HEK293 (cell line): ENCODE measurements at regions not wholly inside any gene's neighbourhood (a gene's known extent, or its start where the extent isn't known, plus 50 kb on each side); places are given as distances from the start of the nearest gene placed in this dataset.

Experiments used
- CTCF ChIA-PET: fragments of 350-600 bp; formaldehyde crosslinking; extraction: SDS; loops from one replicate; lab custom pipeline; 2021; ENCODE audit warnings: antibody characterized with exemption; lab: Yijun Ruan, JAX
- POLR2A ChIA-PET: fragments of 300-600 bp; formaldehyde crosslinking; extraction: SDS; loops from one replicate; lab custom pipeline; 2020; ENCODE audit warnings: antibody characterized with exemption, inconsistent platforms; lab: Yijun Ruan, JAX
- H3K27ac ChIP-seq: fragments of 200-500 bp; sonication (Bioruptor generic); 2 replicates; pipeline ENCODE4 v1.5.1; 2014; ENCODE audit warnings: low read depth, low read length, control low read depth, inconsistent platforms; ENCODE audit errors: extremely low read depth
- H3K36me3 ChIP-seq, 2 experiments: fragments of 200-500 bp in 1 of 2; sonication (Bioruptor generic) in 1 of 2; 1 replicate in 1 of 2; 2 replicates in 1 of 2; pipeline ENCODE4 v1.5.1; 2014 to 2017; ENCODE audit warnings: inconsistent platforms in 2 of 2, low read length in 2 of 2; ENCODE audit not compliant: control insufficient read depth in 2 of 2, insufficient read depth in 1 of 2
- H3K4me1 ChIP-seq: fragments of 200-500 bp; sonication (Bioruptor generic); 2 replicates; pipeline ENCODE4 v1.5.1; 2014; ENCODE audit warnings: mild to moderate bottlenecking, low read length, inconsistent platforms; ENCODE audit not compliant: control insufficient read depth, insufficient read depth
- H3K4me3 ChIP-seq: 2 replicates; pipeline ENCODE4 v1.5.1; 2011; ENCODE audit warnings: low read depth, mild to moderate bottlenecking, control low read depth, low read length, moderate library complexity
- H3K9me3 ChIP-seq: fragments of 200-500 bp; sonication (Bioruptor generic); 2 replicates; pipeline ENCODE4 v1.5.1; 2014; ENCODE audit warnings: low read depth, low read length, inconsistent platforms; ENCODE audit not compliant: control insufficient read depth, insufficient read depth
- KLF9 ChIP-seq: fragments of 450-650 bp; formaldehyde crosslinking; IDR thresholded peaks from 2 replicates; pipeline ENCODE4 v1.5.1; 2016; ENCODE audit warnings: missing biosample characterization, missing genetic modification characterization, low read depth
- RBAK ChIP-seq: fragments of 450-650 bp; formaldehyde crosslinking; IDR thresholded peaks from 2 replicates; pipeline ENCODE4 v1.5.1; 2016; ENCODE audit warnings: missing biosample characterization, missing genetic modification characterization
- ZFP41 ChIP-seq: fragments of 450-650 bp; formaldehyde crosslinking; IDR thresholded peaks from 2 replicates; pipeline ENCODE4 v1.5.1; 2016; ENCODE audit warnings: missing biosample characterization, missing genetic modification characterization, borderline replicate concordance
- ZNF146 ChIP-seq: fragments of 450-650 bp; formaldehyde crosslinking; IDR thresholded peaks from 2 replicates; pipeline ENCODE4 v1.5.1; 2016; ENCODE audit warnings: missing biosample characterization, missing genetic modification characterization
- ZNF174 ChIP-seq: fragments of 450-650 bp; formaldehyde crosslinking; IDR thresholded peaks from 2 replicates; pipeline ENCODE4 v1.5.0; 2017; ENCODE audit warnings: missing biosample characterization, mild to moderate bottlenecking, missing genetic modification characterization
- ZNF48 ChIP-seq: fragments of 450-650 bp; formaldehyde crosslinking; IDR thresholded peaks from 2 replicates; pipeline ENCODE4 v1.5.1; 2016; ENCODE audit warnings: missing biosample characterization, missing genetic modification characterization
- ZNF704 ChIP-seq: fragments of 450-650 bp; formaldehyde crosslinking; IDR thresholded peaks from 2 replicates; pipeline ENCODE4 v1.5.1; 2016; ENCODE audit warnings: missing biosample characterization, missing genetic modification characterization
- ZNF707 ChIP-seq: fragments of 450-650 bp; formaldehyde crosslinking; IDR thresholded peaks from 2 replicates; pipeline ENCODE4 v1.5.1; 2016; ENCODE audit warnings: missing biosample characterization, missing genetic modification characterization
- ZNF791 ChIP-seq: fragments of 450-650 bp; formaldehyde crosslinking; IDR thresholded peaks from 2 replicates; pipeline ENCODE4 v1.5.1; 2016; ENCODE audit warnings: missing biosample characterization, missing genetic modification characterization
- TF ChIP-seq, protein P1 (sequence below): fragments of 450-650 bp; formaldehyde crosslinking; IDR thresholded peaks from 2 replicates; pipeline ENCODE4 v1.5.1; 2016; ENCODE audit warnings: missing biosample characterization, missing genetic modification characterization
- TF ChIP-seq, protein P2 (sequence below): fragments of 450-650 bp; formaldehyde crosslinking; IDR thresholded peaks from 2 replicates; pipeline ENCODE4 v1.5.1; 2017; ENCODE audit warnings: missing biosample characterization, mild to moderate bottlenecking, missing genetic modification characterization, moderate library complexity
- TF ChIP-seq, protein P3 (sequence below): fragments of 450-650 bp; formaldehyde crosslinking; IDR thresholded peaks from 2 replicates; pipeline ENCODE4 v1.5.1; 2016; ENCODE audit warnings: missing biosample characterization, missing genetic modification characterization
- TF ChIP-seq, protein P4 (sequence below): fragments of 450-650 bp; formaldehyde crosslinking; IDR thresholded peaks from 2 replicates; pipeline ENCODE4 v1.5.1; 2017; ENCODE audit warnings: missing biosample characterization, missing genetic modification characterization

GRCh38 chr11:116452461-116452860 is 320.3 kb downstream of the BUD13 start (continued):
- TF ChIP-seq, protein P1, sequence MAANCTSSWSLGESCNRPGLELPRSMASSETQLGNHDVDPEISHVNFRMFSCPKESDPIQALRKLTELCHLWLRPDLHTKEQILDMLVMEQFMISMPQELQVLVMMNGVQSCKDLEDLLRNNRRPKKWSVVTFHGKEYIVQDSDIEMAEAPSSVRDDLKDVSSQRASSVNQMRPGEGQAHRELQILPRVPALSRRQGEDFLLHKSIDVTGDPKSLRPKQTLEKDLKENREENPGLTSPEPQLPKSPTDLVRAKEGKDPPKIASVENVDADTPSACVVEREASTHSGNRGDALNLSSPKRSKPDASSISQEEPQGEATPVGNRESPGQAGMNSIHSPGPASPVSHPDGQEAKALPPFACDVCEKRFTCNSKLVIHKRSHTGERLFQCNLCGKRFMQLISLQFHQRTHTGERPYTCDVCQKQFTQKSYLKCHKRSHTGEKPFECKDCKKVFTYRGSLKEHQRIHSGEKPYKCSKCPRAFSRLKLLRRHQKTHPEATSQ (tag by site-specific recombination): no peak
- TF ChIP-seq ZNF704 (tag by site-specific recombination) (no peak), RBAK (tag by site-specific recombination) (no peak), ZNF174 (tag by site-specific recombination) (no peak)
- TF ChIP-seq, protein P2, sequence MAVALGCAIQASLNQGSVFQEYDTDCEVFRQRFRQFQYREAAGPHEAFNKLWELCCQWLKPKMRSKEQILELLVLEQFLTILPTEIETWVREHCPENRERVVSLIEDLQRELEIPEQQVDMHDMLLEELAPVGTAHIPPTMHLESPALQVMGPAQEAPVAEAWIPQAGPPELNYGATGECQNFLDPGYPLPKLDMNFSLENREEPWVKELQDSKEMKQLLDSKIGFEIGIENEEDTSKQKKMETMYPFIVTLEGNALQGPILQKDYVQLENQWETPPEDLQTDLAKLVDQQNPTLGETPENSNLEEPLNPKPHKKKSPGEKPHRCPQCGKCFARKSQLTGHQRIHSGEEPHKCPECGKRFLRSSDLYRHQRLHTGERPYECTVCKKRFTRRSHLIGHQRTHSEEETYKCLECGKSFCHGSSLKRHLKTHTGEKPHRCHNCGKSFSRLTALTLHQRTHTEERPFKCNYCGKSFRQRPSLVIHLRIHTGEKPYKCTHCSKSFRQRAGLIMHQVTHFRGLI (tag by site-specific recombination): no peak

GRCh38 chr11:116449522-116449921 is 323.3 kb downstream of the BUD13 start:
- Histone ChIP-seq H3K4me3 (no peak overlapping the region), H3K36me3 (no peaks in the 10 kb centered on the region), H3K4me1 (no peaks in the 10 kb centered on the region), H3K27ac (no peak overlapping the region), H3K9me3 (no peaks in the 10 kb centered on the region)
- CTCF ChIA-PET: interaction anchor here (1.2 kb wide), 1 partner anchor 9 kb away, joined by 3 read pairs; no protein-coding TSS in a partner anchor
- TF ChIP-seq ZFP41 (no peak), ZNF791 (tag by site-specific recombination) (no peak), ZNF707 (no peak), ZNF146 (tag by site-specific recombination) (0 out of 2 replicates have a peak, but pooled peaks have one; percentile 13), KLF9 (no peak)
- TF ChIP-seq, protein P3, sequence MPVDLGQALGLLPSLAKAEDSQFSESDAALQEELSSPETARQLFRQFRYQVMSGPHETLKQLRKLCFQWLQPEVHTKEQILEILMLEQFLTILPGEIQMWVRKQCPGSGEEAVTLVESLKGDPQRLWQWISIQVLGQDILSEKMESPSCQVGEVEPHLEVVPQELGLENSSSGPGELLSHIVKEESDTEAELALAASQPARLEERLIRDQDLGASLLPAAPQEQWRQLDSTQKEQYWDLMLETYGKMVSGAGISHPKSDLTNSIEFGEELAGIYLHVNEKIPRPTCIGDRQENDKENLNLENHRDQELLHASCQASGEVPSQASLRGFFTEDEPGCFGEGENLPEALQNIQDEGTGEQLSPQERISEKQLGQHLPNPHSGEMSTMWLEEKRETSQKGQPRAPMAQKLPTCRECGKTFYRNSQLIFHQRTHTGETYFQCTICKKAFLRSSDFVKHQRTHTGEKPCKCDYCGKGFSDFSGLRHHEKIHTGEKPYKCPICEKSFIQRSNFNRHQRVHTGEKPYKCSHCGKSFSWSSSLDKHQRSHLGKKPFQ (tag by site-specific recombination): no peak
- POLR2A ChIA-PET: no interaction called here

GRCh38 chr11:116446048-116446941 is 326.5 kb downstream of the BUD13 start:
- H3K4me3 ChIP-seq: no peak overlapping the region

More at GRCh38 chr11:116446048-116446941, 326.5 kb downstream of the BUD13 start:
- H3K27ac ChIP-seq: no peak overlapping the region
- H3K9me3 ChIP-seq: no peaks in the 10 kb centered on the region
- POLR2A ChIA-PET: no interaction called here
- no peaks in the 10 kb centered on the region for H3K36me3 ChIP-seq
- no peaks in the 10 kb centered on the region for H3K4me1 ChIP-seq
- CTCF ChIA-PET: interaction anchor here (0.5 to 0.7 kb wide), 2 partner anchors 52 to 711 kb away, joined by 3 read pairs; no protein-coding TSS in a partner anchor
- no peak for TF ChIP-seq ZNF48
- TF ChIP-seq, protein P4, sequence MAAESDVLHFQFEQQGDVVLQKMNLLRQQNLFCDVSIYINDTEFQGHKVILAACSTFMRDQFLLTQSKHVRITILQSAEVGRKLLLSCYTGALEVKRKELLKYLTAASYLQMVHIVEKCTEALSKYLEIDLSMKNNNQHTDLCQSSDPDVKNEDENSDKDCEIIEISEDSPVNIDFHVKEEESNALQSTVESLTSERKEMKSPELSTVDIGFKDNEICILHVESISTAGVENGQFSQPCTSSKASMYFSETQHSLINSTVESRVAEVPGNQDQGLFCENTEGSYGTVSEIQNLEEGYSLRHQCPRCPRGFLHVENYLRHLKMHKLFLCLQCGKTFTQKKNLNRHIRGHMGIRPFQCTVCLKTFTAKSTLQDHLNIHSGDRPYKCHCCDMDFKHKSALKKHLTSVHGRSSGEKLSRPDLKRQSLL (tag by site-specific recombination): no peak
